ENCODE measurements at regions not wholly inside any gene's neighbourhood (a gene's known extent, or its start where the extent isn't known, plus 50 kb on each side); places are given as distances from the start of the nearest gene placed in this dataset.

GRCh38 chr1:185663771-185664296, 70.4 kb upstream of the HMCN1 start:
- Histone ChIP-seq H3K9me2 (ENCODE audit: low read depth, low read length) (no peaks in the 10 kb centered on the region), H3K9me3 (ENCODE audit: low read length) (no peaks in the 10 kb centered on the region), H3K4me2 (ENCODE audit: low read length) (no peak overlapping the region), H3K4me3 (ENCODE audit: low read depth, low read length, poor library complexity, severe bottlenecking) (no peak overlapping the region), H4K20me1 (ENCODE audit: insufficient read depth, low read length) (no peaks in the 10 kb centered on the region), H3K9ac (ENCODE audit: low read length) (no peak overlapping the region), H3K27me3 (ENCODE audit: insufficient read depth, low read length) (no peaks in the 10 kb centered on the region), H3K79me2 (ENCODE audit: insufficient read depth, low read length) (no peaks in the 10 kb centered on the region), H2AFZ (ENCODE audit: low read length) (no peak overlapping the region), H3K27ac (ENCODE audit: low read depth, low read length, poor library complexity, severe bottlenecking) (no peak overlapping the region), H3F3A (ENCODE audit: insufficient read depth, low read length) (no peaks in the 10 kb centered on the region), H3K4me1 (ENCODE audit: insufficient read depth, low read length, severe bottlenecking) (no peaks in the 10 kb centered on the region), H3K36me3 (ENCODE audit: insufficient read depth, low read length) (no peaks in the 10 kb centered on the region)
- TF ChIP-seq EZH2 (IDR thresholded peaks at IDR 0.05; ENCODE audit: borderline replicate concordance, low read length) (no peak), CTCF (IDR thresholded peaks at IDR 0.05; ENCODE audit: low read length) (no peak)

GRCh38 chr1:185663332-185663731, 70.9 kb upstream of the HMCN1 start:
- H3K9me2 ChIP-seq (ENCODE audit: low read depth, low read length) = no peaks in the 10 kb centered on the region
- no peak for TF ChIP-seq CTCF (IDR thresholded peaks at IDR 0.05; ENCODE audit: low read length)
- TF ChIP-seq EZH2 (IDR thresholded peaks at IDR 0.05; ENCODE audit: borderline replicate concordance, low read length) = no peak
- H3K4me1 ChIP-seq (ENCODE audit: insufficient read depth, low read length, severe bottlenecking) = no peaks in the 10 kb centered on the region
- H3K79me2 ChIP-seq (ENCODE audit: insufficient read depth, low read length) = no peaks in the 10 kb centered on the region
- no peaks in the 10 kb centered on the region for H3K27me3 ChIP-seq (ENCODE audit: insufficient read depth, low read length)
- H3K36me3 ChIP-seq (ENCODE audit: insufficient read depth, low read length) = no peaks in the 10 kb centered on the region
- no peak overlapping the region for H3K4me3 ChIP-seq (ENCODE audit: low read depth, low read length, poor library complexity, severe bottlenecking)
- H3K27ac ChIP-seq (ENCODE audit: low read depth, low read length, poor library complexity, severe bottlenecking) = no peak overlapping the region
- no peak overlapping the region for H3K9ac ChIP-seq (ENCODE audit: low read length)
- no peak overlapping the region for H2AFZ ChIP-seq (ENCODE audit: low read length)
- H4K20me1 ChIP-seq (ENCODE audit: insufficient read depth, low read length) = no peaks in the 10 kb centered on the region
- H3F3A ChIP-seq (ENCODE audit: insufficient read depth, low read length) = no peaks in the 10 kb centered on the region
- H3K9me3 ChIP-seq (ENCODE audit: low read length) = no peaks in the 10 kb centered on the region
- no peak overlapping the region for H3K4me2 ChIP-seq (ENCODE audit: low read length)

GRCh38 chr1:185661971-185662370, 72.2 kb upstream of the HMCN1 start:
- no peak for TF ChIP-seq EZH2 (IDR thresholded peaks at IDR 0.05; ENCODE audit: borderline replicate concordance, low read length)
- TF ChIP-seq CTCF (IDR thresholded peaks at IDR 0.05; ENCODE audit: low read length) = no peak

More at GRCh38 chr1:185661971-185662370, 72.2 kb upstream of the HMCN1 start:
- H4K20me1 ChIP-seq (ENCODE audit: insufficient read depth, low read length) = no peaks in the 10 kb centered on the region
- no peaks in the 10 kb centered on the region for H3K4me1 ChIP-seq (ENCODE audit: insufficient read depth, low read length, severe bottlenecking)
- no peaks in the 10 kb centered on the region for H3K9me3 ChIP-seq (ENCODE audit: low read length)
- H3K36me3 ChIP-seq (ENCODE audit: insufficient read depth, low read length) = no peaks in the 10 kb centered on the region
- H3K27me3 ChIP-seq (ENCODE audit: insufficient read depth, low read length) = no peaks in the 10 kb centered on the region
- H3K79me2 ChIP-seq (ENCODE audit: insufficient read depth, low read length) = no peaks in the 10 kb centered on the region
- H3K9me2 ChIP-seq (ENCODE audit: low read depth, low read length) = no peaks in the 10 kb centered on the region
- no peak overlapping the region for H2AFZ ChIP-seq (ENCODE audit: low read length)
- no peak overlapping the region for H3K4me2 ChIP-seq (ENCODE audit: low read length)
- no peak overlapping the region for H3K9ac ChIP-seq (ENCODE audit: low read length)
- no peak overlapping the region for H3K4me3 ChIP-seq (ENCODE audit: low read depth, low read length, poor library complexity, severe bottlenecking)
- H3K27ac ChIP-seq (ENCODE audit: low read depth, low read length, poor library complexity, severe bottlenecking) = no peak overlapping the region
- H3F3A ChIP-seq (ENCODE audit: insufficient read depth, low read length) = no peaks in the 10 kb centered on the region
